ENCODE measurements at regions not wholly inside any gene's neighbourhood (a gene's known extent, or its start where the extent isn't known, plus 50 kb on each side); places are given as distances from the start of the nearest gene placed in this dataset.

DNA sequence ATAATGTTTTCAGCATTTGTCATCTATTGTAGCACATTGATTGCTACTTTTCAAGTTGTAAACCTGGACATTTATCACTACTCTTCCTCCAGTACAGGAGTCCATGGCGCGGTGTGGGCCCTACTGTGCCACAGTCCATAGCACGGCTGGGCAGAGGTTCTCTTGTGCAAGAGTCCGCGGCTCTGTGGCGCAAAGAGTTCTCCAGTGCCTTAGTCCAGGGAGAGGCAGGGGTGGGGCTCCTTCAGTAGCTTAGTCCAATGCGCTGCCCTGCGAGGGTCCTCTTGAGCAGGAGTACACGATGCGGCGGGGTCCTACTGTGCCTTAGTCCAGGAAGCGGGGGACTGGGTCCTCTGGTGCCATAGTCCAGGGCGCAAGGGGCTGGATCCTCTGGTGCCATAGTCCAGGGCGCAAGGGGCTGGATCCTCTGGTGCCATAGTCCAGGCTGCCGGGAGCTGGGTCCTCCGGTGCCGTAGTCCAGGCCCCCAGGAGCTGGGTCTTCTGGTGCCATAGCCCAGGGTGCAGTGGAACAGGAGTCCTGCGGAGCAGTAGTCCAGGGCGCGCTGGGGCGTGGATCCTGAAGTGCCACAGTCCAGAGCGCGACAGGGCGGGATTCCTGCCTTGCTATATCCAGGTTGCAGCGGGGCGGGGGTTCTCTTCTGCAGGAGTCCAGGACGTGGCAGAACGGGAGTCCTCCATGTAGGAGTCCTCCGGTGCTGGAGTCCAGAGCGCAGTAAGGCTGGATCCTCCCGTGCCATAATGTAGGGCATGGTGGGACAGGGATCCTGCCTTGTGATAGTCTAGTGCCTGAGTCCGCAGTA lies 129.3 kb downstream of the CCDC74A start:
- H3K4me2 ChIP-seq (ENCODE audit: extremely low read depth, insufficient read depth, low read length) = no peak overlapping the region
- H3K79me2 ChIP-seq (ENCODE audit: control insufficient read depth, insufficient read depth, low read length) = no peaks in the 10 kb centered on the region
- no peaks in the 10 kb centered on the region for H3K27me3 ChIP-seq (ENCODE audit: control insufficient read depth, insufficient read depth, low read length)
- no peaks in the 10 kb centered on the region for H3K4me1 ChIP-seq (ENCODE audit: control insufficient read depth, extremely low read depth, insufficient read depth, low read length)
- H2AFZ ChIP-seq (ENCODE audit: low read length) = no peak overlapping the region
- H3K36me3 ChIP-seq (ENCODE audit: control insufficient read depth, insufficient read depth, low read length) = no peaks in the 10 kb centered on the region
- no peak overlapping the region for H3K4me3 ChIP-seq (replicated peaks in 1 of 4; ENCODE audit: control extremely low read depth in 1 of 4, insufficient read depth in 1 of 4, low read depth in 3 of 4, low read length in 4 of 4)
- H3K9me3 ChIP-seq (ENCODE audit: control insufficient read depth, insufficient read depth, low read depth, low read length) = no peaks in the 10 kb centered on the region
- no peak overlapping the region for H3K9ac ChIP-seq (ENCODE audit: insufficient read depth, low read length)
- no peak for DNase-seq (ENCODE audit: low read depth in 2 of 2)
- no peak for TF ChIP-seq EZH2 (IDR thresholded peaks at IDR 0.05; ENCODE audit: low read length, missing control alignments)
- TF ChIP-seq, protein P1, sequence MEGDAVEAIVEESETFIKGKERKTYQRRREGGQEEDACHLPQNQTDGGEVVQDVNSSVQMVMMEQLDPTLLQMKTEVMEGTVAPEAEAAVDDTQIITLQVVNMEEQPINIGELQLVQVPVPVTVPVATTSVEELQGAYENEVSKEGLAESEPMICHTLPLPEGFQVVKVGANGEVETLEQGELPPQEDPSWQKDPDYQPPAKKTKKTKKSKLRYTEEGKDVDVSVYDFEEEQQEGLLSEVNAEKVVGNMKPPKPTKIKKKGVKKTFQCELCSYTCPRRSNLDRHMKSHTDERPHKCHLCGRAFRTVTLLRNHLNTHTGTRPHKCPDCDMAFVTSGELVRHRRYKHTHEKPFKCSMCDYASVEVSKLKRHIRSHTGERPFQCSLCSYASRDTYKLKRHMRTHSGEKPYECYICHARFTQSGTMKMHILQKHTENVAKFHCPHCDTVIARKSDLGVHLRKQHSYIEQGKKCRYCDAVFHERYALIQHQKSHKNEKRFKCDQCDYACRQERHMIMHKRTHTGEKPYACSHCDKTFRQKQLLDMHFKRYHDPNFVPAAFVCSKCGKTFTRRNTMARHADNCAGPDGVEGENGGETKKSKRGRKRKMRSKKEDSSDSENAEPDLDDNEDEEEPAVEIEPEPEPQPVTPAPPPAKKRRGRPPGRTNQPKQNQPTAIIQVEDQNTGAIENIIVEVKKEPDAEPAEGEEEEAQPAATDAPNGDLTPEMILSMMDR (conservative IDR thresholded peaks at IDR 0.05 in 1 of 2, IDR thresholded peaks at IDR 0.05 in 1 of 2; ENCODE audit: low read depth in 1 of 2, low read length in 2 of 2) = no peak
- no peak overlapping the region for H3K27ac ChIP-seq (ENCODE audit: insufficient read depth, low read length)
- H4K20me1 ChIP-seq (ENCODE audit: control insufficient read depth, extremely low read depth, insufficient read depth, low read length) = no peaks in the 10 kb centered on the region

DNA sequence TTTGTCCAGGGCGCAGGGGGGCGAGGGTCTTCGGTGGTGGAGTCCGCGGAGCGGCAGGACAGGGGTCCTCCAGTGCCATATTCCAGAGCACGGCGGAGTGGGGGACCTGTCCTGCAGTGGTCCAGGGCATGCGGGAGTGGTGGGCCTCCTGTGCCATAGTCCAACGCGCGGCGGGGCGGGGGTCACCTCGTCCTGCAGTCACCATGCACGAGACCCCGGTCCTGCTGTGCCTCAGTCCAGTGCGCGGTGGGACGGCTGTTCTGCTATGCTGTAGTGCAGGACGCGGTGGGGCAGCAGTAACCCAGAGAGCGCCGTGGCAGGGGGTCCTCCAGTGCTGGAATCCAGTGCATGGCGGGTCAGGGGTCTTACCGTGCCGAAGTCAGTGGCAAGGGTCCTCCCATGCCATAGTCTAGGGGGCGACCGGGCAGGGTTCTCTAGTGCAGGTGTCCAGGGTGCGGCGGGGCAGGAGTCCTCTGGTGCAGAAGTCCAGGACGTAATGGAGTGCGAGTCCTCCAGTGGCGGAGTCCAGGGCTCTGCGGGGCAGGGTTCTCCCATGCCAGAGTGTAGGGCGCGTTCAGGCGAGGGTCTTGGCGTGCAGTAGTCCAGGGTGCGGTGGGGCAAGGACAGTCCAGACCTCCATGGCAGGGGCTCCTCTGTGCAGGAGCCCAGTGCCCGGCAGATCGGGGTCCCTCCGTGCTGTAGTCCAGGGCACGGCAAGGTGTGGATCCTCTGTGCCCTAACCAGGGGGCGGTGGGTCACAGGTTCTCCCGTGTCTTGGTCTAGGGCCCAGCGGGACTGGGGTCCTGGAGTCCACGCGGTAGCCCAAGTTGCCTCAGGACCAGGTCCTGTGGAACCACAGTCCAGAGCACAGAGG lies 130.4 kb downstream of the CCDC74A start:
- Histone ChIP-seq H2AFZ (ENCODE audit: low read length) (no peak overlapping the region), H3K4me2 (ENCODE audit: extremely low read depth, insufficient read depth, low read length) (no peak overlapping the region), H3K27ac (ENCODE audit: insufficient read depth, low read length) (no peak overlapping the region), H3K4me3 (replicated peaks in 1 of 4; ENCODE audit: control extremely low read depth in 1 of 4, insufficient read depth in 1 of 4, low read depth in 3 of 4, low read length in 4 of 4) (no peak overlapping the region), H3K27me3 (ENCODE audit: control insufficient read depth, insufficient read depth, low read length) (no peaks in the 10 kb centered on the region), H3K4me1 (ENCODE audit: control insufficient read depth, extremely low read depth, insufficient read depth, low read length) (no peaks in the 10 kb centered on the region), H3K9ac (ENCODE audit: insufficient read depth, low read length) (no peak overlapping the region), H3K79me2 (ENCODE audit: control insufficient read depth, insufficient read depth, low read length) (no peaks in the 10 kb centered on the region), H3K9me3 (ENCODE audit: control insufficient read depth, insufficient read depth, low read depth, low read length) (no peaks in the 10 kb centered on the region), H4K20me1 (ENCODE audit: control insufficient read depth, extremely low read depth, insufficient read depth, low read length) (no peaks in the 10 kb centered on the region), H3K36me3 (ENCODE audit: control insufficient read depth, insufficient read depth, low read length) (no peaks in the 10 kb centered on the region)
- TF ChIP-seq EZH2 (IDR thresholded peaks at IDR 0.05; ENCODE audit: low read length, missing control alignments) = no peak
- TF ChIP-seq, protein P1 (conservative IDR thresholded peaks at IDR 0.05 in 1 of 2, IDR thresholded peaks at IDR 0.05 in 1 of 2; ENCODE audit: low read depth in 1 of 2, low read length in 2 of 2) = no peak
- no peak for DNase-seq (ENCODE audit: low read depth in 2 of 2)

DNA sequence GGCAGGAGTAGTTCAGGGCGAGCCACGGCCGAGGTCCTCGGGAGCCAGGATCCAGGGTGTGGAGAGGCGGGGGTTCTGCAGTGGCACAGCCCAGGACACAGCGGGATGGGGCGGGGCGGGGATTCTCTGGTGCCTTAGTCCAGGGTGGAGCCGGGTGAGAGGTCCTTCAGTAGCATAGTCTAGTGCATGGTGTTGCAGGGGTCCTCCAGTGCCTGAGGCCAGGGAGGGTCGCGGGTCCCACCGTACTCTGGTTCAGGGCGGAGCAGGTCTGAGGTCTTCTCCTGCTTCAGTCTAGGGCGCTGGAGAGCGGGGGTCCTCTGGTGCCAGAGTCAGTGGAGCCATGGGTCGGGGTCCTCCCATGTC lies 131.1 kb downstream of the CCDC74A start:
- no peaks in the 10 kb centered on the region for H3K79me2 ChIP-seq (ENCODE audit: control insufficient read depth, insufficient read depth, low read length)
- no peaks in the 10 kb centered on the region for H3K27me3 ChIP-seq (ENCODE audit: control insufficient read depth, insufficient read depth, low read length)
- no peaks in the 10 kb centered on the region for H3K36me3 ChIP-seq (ENCODE audit: control insufficient read depth, insufficient read depth, low read length)
- H3K9me3 ChIP-seq (ENCODE audit: control insufficient read depth, insufficient read depth, low read depth, low read length) = no peaks in the 10 kb centered on the region
- H3K4me3 ChIP-seq (replicated peaks in 1 of 4; ENCODE audit: control extremely low read depth in 1 of 4, insufficient read depth in 1 of 4, low read depth in 3 of 4, low read length in 4 of 4) = no peak overlapping the region
- H3K4me2 ChIP-seq (ENCODE audit: extremely low read depth, insufficient read depth, low read length) = no peak overlapping the region
- H3K27ac ChIP-seq (ENCODE audit: insufficient read depth, low read length) = no peak overlapping the region
- H4K20me1 ChIP-seq (ENCODE audit: control insufficient read depth, extremely low read depth, insufficient read depth, low read length) = no peaks in the 10 kb centered on the region
- H2AFZ ChIP-seq (ENCODE audit: low read length) = no peak overlapping the region
- no peaks in the 10 kb centered on the region for H3K4me1 ChIP-seq (ENCODE audit: control insufficient read depth, extremely low read depth, insufficient read depth, low read length)
- H3K9ac ChIP-seq (ENCODE audit: insufficient read depth, low read length) = no peak overlapping the region
- no peak for DNase-seq (ENCODE audit: low read depth in 2 of 2)
- TF ChIP-seq, protein P1 (conservative IDR thresholded peaks at IDR 0.05 in 1 of 2, IDR thresholded peaks at IDR 0.05 in 1 of 2; ENCODE audit: low read depth in 1 of 2, low read length in 2 of 2) = no peak
- no peak for TF ChIP-seq EZH2 (IDR thresholded peaks at IDR 0.05; ENCODE audit: low read length, missing control alignments)

Data from fibroblast of lung (primary cell).